Bronchial epithelial cell (primary cell): ENCODE measurements at regions not wholly inside any gene's neighbourhood (a gene's known extent, or its start where the extent isn't known, plus 50 kb on each side); places are given as distances from the start of the nearest gene placed in this dataset.

Experiments
- DNase-seq: peaks from one replicate; pipeline ENCODE4 v3.0.0-alpha.2; 2010; ENCODE audit warnings: low read depth
- FAIRE-seq: peaks from 2 replicates; lab custom pipeline; 2011; peaks lifted over from hg19 to GRCh38; lab: Jason Lieb, UNC
- H3K27me3 ChIP-seq: 2 replicates; pipeline ENCODE4 v1.5.1; 2011; ENCODE audit warnings: low read length; ENCODE audit not compliant: control insufficient read depth, insufficient read depth
- H3K36me3 ChIP-seq: 2 replicates; pipeline ENCODE4 v1.5.1; 2011; ENCODE audit warnings: low read length; ENCODE audit not compliant: control insufficient read depth, insufficient read depth
- H3K4me3 ChIP-seq: 2 replicates; pipeline ENCODE4 v1.5.1; 2011; ENCODE audit warnings: mild to moderate bottlenecking, low read depth, low read length, control low read depth
- TF ChIP-seq, protein P1 (sequence below): IDR thresholded peaks from 2 replicates; pipeline ENCODE4 v1.5.1; 2011; ENCODE audit warnings: mild to moderate bottlenecking, moderate library complexity, low read length, control low read depth, inconsistent platforms; ENCODE audit not compliant: insufficient read depth, severe bottlenecking

- TF ChIP-seq, protein P1, sequence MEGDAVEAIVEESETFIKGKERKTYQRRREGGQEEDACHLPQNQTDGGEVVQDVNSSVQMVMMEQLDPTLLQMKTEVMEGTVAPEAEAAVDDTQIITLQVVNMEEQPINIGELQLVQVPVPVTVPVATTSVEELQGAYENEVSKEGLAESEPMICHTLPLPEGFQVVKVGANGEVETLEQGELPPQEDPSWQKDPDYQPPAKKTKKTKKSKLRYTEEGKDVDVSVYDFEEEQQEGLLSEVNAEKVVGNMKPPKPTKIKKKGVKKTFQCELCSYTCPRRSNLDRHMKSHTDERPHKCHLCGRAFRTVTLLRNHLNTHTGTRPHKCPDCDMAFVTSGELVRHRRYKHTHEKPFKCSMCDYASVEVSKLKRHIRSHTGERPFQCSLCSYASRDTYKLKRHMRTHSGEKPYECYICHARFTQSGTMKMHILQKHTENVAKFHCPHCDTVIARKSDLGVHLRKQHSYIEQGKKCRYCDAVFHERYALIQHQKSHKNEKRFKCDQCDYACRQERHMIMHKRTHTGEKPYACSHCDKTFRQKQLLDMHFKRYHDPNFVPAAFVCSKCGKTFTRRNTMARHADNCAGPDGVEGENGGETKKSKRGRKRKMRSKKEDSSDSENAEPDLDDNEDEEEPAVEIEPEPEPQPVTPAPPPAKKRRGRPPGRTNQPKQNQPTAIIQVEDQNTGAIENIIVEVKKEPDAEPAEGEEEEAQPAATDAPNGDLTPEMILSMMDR: no peak
- Histone ChIP-seq H3K36me3 (no peaks in the 10 kb centered on the region), H3K4me3 (no peak overlapping the region), H3K27me3 (no peaks in the 10 kb centered on the region)
- DNase-seq (no peak), FAIRE-seq (no peak)
Observed at GRCh38 chr17:34095106-34095505, 160.0 kb upstream of the CCL2 start.

DNA sequence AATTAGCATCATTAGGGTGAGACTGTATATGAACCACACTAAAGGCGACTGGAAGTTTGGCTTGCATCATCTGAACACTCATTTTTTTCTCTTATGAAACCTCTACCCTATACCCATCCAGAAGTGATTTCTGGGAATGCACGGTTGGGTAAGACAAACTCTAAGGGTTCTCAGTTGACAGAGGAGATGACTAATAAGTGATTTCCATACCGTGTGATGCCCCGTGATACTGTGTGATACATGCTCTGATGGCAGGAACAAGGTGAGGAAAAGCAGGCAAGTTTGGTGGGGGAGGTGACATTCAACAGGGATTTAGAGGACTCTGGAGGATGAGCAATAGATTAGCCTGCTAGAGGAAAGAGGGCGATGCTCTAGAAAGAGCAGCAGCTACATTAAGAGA is 156.4 kb upstream of the CCL2 start:
- DNase-seq: peak; percentile 6
- H3K4me3 ChIP-seq: no peak overlapping the region
- peak; percentile 18 for FAIRE-seq
- no peaks in the 10 kb centered on the region for H3K36me3 ChIP-seq
- no peaks in the 10 kb centered on the region for H3K27me3 ChIP-seq
- TF ChIP-seq, protein P1: no peak

DNA sequence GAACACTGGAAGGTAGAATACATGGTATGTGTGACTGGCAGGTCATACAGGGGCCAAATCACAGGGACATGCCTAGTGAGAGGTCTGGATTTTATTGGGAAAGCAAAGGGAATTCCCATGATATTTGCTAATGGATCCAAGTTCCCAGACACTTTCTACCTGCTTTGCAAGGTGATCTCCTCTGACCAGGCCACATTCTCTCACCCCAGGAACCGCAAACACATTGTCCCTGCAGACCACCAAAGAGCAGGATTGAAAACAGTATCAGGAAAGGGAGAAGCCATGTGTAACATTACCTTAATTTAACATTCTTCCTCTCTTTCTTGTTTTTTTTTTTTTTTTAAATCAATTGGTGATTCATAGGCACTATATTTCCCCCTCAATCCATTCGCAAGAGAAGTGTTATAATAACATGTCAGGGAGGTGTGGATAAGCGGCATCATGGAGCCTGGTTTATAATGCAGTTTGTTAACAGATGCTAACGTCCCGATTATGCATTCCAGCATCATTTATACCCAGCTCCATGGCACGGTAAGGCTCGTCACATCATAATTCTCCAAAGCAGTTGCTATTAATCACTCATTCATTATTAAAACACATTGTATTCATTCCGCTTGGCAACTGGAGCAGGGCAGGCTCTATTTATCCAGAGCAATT is 155.1 kb upstream of the CCL2 start:
- TF ChIP-seq, protein P1: no peak
- FAIRE-seq: no peak

DNA sequence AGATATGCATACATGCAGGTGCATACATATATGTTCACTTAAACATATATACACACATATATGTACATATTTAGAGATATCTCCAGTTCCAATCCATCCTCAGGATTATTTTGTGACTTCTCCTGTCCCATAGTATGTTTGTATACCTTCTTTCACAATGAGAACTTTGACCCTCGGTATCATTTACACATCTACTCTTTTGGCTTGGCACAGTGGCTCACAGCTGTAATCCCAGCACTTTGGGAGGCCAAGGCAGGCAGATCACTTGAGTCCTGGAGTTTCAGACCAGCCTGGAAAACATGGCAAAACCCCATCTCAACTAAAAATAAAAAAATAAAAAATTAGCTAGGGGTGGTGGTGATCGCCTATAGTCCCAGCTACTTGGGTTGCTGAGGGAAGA is 148.1 kb upstream of the CCL2 start:
- FAIRE-seq (no peak), DNase-seq (no peak)
- Histone ChIP-seq H3K4me3 (no peak overlapping the region), H3K36me3 (no peaks in the 10 kb centered on the region), H3K27me3 (no peaks in the 10 kb centered on the region)
- TF ChIP-seq, protein P1: no peak

More for the DNA sequence above, 155.1 kb upstream of the CCL2 start:
- Histone ChIP-seq H3K36me3 (no peaks in the 10 kb centered on the region), H3K27me3 (no peaks in the 10 kb centered on the region), H3K4me3 (no peak overlapping the region)
- no peak for DNase-seq

- Histone ChIP-seq H3K4me3 (no peak overlapping the region), H3K36me3 (no peaks in the 10 kb centered on the region), H3K27me3 (no peaks in the 10 kb centered on the region)
- TF ChIP-seq, protein P1: no peak
- DNase-seq: no peak
- no peak for FAIRE-seq
Observed at GRCh38 chr17:34110315-34110714, 144.8 kb upstream of the CCL2 start.

DNA sequence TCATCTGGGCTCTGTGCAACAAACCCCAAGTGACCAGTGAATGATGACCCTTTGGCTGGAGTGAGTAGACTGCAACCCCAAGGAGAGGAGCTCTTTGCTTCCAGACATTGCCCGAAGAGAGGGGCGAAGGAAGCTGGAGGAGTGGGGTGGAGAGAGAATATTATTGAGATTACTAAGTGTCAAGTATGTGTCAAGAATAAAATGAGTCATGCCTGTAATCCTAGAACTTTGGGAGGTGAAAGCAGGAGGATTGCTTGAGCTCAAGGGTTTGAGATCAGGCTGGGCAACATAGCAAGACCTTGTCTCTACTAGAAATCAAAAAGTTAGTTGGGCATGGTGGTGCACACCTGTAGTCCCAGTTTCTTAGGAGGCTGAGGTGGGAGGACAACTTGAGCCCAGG is 142.0 kb upstream of the CCL2 start:
- FAIRE-seq: no peak

More for the DNA sequence above, 142.0 kb upstream of the CCL2 start:
- TF ChIP-seq, protein P1: no peak
- Histone ChIP-seq H3K4me3 (no peak overlapping the region), H3K36me3 (no peaks in the 10 kb centered on the region), H3K27me3 (no peaks in the 10 kb centered on the region)
- DNase-seq: peak; percentile 10
